Mucosa of gallbladder (tissue), 1 donor: ENCODE measurements at regions not wholly inside any gene's neighbourhood (a gene's known extent, or its start where the extent isn't known, plus 50 kb on each side); places are given as distances from the start of the nearest gene placed in this dataset.
A peak's percentile ranks its signal among the peaks of the same experiment; 100 is the strongest.

Experiments used
- DNase-seq: peaks from one replicate; pipeline ENCODE4 v3.0.0-alpha.2; 2020; ENCODE audit warnings: low spot score
- donor health status: DM: no; HTN: no; CAD: no.

DNA sequence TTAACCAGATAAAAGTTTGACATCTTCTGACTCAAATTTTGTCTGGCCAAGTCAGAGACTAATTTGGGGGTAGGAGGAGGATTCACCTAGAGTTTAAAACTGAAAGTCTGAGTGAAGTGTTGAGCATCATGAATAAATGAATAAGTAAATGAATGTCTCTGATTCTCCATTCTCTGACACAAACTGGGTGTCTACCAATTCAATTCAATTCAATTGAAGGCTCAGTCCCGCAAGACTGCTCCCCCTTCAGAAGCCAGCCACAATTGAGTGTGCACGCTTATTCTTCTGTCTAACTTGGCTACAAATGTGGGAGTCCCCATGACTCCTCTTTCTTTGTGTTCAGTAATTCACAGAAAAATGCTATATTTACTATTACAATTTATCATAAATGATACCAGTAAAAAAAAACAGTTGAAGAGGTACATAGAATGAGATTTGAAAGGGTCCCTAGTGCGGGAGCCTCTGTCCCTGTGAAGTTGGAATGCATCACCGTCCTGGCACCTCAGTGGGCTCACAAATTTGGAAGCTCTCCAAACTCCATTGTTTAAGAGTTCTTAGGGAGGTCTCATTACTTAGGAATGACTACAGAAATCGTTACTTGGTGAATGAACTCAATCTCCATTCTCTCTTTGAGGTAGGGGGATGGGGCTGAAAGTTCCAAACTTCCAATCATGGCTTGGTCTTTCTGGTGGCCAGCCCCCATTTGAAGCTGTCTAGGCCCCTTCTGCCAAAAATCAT is 243.7 kb upstream of the PHYHIPL start:
- no peak for DNase-seq

DNA sequence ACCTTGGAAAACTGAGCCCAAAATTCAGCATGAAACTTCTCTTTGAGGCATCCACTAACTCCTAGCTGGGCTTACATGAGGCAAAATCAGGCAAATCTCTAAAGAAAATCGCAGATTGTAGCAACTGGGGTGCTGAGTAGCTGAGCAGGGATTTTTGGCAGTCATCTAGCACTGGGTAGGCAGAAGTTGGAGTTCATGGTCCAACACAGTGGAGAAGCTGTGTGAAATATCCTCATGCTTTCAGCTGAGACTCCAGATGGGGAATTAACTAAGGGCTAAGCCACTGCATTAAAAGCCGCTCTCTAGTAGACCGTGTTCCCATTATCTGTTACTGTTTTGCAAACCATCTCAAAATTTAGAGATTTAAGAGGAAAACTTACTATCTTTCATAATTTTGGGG is 240.1 kb upstream of the PHYHIPL start:
- no peak for DNase-seq

DNA sequence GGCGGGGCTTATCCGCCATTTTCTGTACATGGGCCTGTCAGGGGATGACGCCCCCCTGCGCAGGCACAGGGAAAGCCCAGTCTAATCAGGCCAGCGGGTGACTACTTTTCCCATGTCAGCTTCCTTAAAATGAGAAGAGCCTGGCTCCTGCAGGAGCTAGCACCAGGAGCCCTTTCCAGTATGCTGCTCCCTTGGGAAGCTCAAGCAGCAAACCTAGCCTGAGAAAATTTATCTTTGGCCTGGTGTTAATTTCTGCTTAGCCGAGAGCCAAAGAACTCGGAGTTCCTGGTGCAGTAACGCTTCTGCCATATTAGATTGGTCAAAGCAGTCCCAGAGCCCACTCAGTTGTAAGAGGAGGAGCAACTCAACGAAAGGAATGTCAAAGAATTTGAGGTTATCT is 239.0 kb upstream of the PHYHIPL start:
- no peak for DNase-seq

DNA sequence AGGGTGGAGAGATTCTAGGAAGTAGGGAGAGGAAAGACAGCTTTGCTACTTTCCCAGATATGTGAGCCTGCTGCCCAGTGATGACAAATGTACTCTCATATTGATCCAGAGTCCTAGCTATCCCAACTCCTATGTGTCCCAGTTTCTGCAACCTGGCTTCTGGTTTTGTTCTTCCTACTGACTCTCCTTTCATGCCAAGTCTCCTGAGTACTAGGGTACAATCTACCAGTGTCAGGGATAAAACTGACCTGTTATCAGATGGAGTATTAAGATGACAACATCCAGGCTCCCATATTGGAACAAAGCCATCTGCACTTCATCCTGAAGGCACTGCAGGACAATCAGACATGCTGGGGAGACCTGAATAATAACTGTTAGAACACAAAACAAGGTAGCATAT is 233.7 kb upstream of the PHYHIPL start:
- DNase-seq = no peak

DNA sequence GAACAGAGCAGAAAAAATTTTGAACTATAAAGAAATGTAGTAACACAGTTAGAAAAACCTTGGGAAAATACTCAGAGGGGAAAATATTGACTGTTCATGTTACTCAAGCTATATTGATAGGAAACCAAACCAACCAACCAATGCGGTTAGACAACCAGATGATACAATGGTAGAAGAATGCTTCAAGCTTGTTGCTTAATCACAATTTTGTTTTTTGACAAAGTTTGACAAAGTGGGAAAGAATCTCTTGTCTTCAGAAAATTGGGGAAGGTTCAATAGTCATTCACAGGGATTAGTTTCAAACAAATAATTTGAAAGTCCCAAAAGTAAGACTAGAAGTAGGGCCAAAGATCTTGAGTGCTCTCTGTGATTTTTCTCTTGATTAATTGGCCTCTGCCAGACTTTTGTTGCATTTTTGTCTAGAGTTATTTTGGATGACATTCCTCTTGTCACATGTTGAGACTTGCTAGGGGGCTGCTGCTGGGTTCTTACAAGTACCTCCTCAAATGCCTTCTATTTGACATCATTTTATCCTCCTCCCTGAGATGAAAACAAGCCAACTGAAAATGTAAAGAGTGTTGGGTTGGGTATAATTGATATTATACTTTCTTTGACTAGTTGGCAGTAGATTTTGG is 233.1 kb upstream of the PHYHIPL start:
- no peak for DNase-seq

DNA sequence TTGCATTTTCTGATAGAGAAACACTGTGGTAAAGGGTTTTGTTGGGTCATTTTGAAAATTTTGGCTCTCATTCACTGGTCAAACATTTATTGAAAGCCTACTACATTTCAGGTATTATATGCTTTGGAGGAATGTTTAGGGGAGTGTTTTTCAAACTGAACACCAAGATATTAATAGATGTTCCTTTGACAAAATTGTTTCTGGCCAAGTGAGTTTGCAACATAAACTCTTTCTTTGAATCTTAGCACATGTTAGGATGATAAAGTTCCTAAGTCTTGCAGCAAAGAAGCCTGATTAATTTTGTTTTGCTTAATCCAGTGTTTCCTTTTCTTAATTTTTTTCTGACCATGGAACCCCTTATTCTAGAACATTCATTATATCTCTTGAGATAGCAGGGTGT is 232.5 kb upstream of the PHYHIPL start:
- DNase-seq = no peak

DNA sequence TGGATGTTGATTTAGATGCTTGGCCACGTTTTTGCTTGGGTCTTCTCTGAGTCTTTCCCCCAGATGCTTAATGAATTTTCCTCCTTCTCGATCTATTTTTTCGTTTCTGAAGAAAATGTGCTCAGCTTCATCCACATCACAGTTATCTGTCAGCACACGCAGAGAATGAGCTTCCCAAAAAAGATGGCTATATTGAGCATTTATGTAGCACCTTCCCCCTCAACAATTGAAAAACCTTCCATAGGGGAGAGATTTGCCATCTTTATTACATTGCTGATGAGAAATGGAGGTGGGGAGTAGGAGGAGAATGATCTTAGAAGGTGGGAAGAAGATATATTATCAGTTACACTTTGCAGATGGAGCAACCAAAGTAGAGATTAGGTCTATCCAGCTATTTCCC is 228.1 kb upstream of the PHYHIPL start:
- DNase-seq = no peak

DNA sequence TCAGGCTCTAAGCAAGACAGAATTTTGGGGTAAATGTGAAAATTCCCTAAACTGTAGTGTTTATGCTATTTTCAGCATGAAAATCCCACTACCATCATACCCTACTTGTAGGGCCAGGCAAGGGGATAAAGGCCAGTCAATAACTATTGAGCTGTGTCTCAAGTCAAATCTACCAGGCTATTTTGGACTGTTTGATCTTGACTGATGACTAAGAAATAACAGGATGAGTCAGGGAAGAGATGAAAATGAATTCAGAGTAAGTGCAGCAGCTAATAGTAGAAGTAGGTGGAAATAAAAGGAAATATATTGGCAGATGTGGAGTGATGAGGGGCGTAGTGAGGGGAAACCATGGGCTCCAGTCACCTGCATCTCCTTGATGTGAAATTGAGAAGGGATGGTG is 225.8 kb upstream of the PHYHIPL start:
- DNase-seq = no peak

DNA sequence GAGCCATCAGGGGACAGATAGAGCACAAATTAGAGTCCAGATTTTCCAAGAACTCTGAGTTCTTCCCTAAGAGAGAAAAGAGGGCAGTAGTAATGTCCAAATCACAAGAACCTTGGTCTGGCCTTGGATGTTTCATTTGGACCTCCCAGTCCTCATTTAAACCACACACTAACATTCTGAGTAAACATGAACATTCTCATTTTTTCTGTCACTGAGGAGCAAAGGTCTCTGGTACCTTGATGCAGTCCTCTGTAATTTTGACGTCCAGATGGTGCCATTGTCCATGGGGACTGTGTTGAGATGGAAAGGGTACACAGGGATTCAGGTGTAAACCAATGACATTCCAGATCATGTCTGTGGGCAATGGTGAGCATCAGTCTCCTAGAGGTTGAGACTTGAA is 225.4 kb upstream of the PHYHIPL start:
- no peak for DNase-seq

DNA sequence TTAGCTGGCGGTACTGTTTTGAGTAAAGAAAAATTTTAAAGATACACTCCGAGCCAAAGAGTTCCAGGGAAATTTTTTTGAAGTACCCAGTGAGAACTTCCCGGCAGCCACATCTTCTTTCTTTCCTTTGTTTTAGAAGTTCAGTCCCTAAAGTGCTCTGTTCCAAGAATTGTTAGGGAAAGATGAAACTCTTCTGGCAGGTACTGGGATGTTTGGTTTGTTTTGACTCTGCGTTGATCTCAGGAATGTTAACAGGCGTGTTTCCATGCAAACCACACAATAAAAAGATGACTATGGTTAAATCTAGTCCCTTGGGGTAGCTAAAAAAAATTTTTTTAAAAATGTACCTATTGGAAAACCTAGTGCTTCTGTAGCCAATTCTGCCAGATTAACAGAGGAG is 224.7 kb upstream of the PHYHIPL start:
- DNase-seq = no peak

DNA sequence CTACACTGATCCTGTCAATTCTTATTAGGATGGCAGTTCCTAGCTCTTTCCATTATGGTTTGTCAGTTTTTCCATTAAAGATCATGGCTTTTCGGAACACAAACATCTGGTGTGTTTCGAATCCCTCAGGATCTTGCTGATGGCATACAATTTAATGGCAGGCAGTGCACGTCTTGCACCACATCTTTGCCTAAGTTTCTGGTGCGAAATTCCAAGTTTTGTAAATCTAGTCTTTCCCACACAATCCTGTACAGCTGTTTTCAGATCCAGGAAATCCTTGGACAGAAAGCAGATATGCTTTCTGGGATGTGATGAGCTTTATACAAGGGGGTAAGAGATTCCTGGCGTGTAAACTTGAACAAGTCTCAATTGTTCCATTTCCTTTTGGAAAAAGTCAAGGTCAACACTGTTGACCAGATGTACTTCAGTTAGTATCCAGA is 224.3 kb upstream of the PHYHIPL start:
- no peak for DNase-seq

DNA sequence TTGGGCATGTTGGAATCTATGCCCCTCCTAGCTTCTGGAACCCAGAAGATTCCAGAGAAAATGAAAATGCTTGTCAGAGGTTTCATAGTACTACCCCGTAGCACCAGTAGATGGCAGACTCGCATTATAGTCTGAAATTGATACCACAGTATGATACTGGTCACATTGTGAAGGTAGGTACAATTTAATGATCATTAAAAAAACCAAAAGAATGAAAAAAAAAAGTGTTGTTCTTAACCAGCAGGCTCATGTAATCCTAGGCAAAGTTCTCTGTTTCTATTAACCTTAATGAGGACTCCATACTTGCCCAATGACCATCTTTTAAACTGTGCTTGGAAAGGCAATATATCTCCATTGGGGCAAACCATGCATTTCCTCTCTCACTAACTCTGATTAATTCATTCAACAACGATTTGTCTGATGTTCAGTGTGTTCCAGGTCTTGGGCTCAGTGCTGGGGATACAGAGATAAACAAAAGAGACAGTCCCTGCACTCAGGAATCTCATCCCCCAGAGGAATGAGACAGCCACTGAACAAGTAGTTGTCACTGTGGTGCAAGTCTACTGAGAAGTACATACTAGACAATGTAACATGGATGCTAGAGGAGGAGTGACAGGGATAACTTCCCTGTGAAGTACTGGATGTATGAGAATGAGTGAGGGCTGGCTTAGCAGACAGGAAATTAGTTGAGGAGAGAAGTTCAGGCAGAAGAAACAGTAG is 223.5 kb upstream of the PHYHIPL start:
- peak; percentile 53 for DNase-seq

DNA sequence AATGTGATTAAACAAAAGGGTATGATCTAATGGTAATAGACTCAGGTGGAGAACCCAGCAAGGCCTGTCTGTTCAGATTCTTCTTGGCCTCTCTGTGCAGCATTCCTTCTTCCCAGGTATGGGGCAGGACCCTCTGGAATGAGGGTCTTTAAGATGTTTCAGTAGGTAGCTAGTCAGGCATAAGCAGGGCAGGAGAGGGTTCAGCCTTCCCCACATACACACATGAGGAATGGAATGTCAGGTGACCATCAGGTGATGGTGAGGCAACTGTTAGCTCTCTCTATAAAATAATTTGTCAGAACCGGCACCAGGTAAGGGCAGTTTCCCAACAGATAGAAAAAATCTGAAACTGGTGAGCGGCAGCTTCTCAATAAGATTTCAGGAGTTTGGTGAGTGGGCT is 222.3 kb upstream of the PHYHIPL start:
- DNase-seq = no peak

DNA sequence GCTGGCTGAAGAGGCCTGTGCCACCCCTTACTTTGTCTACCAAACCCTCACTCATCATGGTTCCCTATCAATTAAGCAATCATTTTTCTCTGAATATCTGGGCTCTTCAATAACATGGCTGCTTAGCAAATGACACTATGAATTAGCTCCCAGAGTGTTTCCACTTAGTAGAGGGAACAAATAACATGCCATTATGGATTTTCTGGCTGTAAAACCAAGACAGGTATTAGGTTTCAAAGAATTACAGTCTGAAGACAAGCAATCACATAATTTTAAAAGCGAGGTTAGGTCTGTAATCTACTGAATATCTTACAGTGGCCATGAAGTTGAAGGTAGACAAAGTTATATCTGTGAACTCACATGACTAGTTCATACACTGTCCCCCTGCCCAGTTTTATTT is 220.8 kb upstream of the PHYHIPL start:
- DNase-seq = no peak

DNA sequence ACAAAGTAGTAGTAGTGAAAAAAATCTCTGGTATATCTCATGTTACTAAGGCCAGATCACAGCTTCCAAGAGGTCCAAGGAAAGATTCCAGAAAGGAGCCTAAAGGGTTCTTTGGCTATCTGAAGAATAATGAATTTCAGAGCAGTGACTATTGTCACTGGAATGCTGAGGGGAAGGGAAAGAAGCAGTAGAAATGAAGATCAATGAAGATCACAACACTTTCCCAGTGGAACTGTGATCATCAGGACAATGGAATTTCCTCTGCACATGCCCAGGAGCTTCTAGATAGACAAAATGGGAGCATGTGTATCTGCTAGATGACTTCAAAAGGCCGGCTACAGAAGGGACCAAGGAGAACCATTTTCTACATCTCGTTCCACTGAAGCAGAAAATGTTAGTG is 219.5 kb upstream of the PHYHIPL start:
- DNase-seq = no peak

DNA sequence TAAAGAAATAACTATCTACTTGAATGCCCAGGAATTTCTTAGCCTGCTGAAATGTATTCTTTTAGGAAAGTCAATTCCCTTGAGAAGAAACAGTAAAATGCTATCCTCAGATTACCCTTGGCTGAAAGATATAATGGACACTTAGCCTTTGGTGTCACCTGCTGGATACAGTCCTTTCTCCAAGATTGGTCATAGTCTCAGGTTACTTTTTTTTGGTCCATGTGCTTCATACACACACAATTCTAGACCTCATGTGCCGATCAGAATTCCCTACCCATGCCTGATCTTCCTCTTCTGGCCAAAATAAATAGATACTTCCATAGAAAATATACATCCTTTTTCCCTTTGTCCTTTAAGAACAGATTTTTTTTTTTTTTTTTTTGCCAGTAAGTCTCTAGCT is 218.9 kb upstream of the PHYHIPL start:
- DNase-seq = no peak

DNA sequence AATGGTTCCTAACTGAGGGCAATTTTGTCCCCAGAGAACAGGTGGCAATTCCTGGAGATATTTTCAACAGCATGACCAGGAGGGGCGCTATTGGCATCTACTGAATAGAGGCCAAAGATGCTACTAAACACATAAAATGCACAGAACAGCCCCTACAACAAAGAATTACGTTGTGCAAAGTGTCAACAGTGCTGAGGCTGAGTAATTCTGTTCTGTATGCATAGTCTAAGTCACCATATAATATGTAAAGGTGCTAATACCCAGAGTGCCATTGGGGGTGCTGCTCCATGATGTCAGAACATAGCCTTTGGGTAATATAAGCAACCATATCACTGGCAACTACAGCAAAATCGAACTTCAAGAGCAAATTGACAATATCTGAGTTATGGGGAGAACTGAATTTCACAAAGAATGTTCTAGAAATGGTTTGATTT is 213.3 kb upstream of the PHYHIPL start:
- DNase-seq = no peak

DNA sequence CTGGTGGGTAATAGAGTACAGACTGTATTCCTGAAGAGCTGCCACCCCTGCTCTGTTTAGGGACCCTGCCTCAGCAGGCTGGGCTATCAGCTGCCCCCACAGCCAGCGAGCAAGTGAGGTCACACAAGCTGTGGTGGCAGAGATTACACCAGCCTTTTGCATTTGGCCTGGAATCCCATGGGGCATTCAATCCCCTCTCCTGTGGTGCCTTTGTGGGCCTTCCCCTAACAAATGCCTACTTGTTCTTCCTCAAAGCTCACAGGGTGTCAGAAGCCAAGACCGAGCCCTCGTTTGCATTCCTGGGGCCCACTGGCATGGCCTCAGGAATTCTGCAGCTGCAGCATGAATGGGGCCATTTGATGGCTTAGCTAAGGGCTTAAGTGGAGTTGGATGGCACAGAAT is 212.7 kb upstream of the PHYHIPL start:
- DNase-seq = no peak

DNA sequence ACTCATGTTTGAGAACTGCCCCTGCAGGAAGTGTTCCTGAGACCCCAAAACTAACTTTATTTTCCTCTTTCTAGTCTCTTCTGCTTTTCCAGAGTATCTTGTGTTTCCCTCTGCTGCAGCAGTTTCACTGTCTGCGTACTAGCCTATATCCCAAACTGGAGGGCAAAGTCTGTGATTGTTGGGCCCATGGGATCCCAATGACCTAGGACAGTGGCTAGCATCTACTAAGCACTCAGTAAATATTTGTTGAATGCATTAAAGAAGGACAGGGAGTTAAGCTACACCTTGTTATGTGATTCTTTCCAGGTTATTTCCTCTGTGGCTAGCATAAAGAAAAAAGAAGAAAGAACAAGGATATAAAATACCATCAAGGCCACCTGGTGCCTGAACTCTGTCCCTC is 210.6 kb upstream of the PHYHIPL start:
- DNase-seq = no peak

DNA sequence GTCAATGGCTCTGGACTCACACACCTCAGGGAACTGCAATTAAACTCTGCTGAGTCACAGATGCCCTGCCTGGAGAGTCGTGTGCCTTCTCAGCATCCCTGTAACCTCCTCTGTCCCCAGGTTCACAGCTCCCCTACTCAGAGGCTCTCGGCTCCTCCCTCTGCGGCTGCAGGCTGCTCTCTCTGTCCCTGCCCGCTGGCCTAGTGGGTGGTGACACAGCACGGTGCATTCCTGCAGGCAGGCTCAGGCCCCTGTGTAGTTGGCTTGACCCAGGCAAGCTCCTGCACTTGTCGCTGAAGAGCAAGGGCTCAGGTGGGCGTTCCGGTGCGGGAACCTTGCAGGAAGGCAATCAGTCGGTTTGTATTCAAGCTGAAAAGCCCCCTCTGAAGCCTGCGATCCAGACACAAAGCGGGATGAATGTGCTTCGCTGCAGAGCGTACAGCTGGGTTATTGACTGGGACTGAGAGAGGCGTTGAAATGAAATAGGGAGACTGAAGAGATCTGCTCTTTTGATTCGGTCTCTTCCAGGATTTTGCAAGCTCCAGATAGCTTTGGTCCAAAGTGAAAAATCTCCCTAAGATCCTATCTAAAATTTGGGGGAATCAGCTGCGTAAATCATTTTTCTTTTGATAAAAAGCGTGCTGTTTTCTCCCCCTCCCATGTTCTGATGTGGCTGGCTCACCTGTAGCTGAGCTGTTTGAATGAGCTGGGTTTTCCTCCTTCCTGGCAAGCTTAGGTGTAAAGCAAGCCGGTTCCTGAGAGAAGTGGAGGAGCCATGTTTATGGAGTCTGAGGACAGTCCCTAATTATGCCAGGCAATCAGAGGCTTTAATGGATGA is 208.7 kb upstream of the PHYHIPL start:
- peak; percentile 27 for DNase-seq

DNA sequence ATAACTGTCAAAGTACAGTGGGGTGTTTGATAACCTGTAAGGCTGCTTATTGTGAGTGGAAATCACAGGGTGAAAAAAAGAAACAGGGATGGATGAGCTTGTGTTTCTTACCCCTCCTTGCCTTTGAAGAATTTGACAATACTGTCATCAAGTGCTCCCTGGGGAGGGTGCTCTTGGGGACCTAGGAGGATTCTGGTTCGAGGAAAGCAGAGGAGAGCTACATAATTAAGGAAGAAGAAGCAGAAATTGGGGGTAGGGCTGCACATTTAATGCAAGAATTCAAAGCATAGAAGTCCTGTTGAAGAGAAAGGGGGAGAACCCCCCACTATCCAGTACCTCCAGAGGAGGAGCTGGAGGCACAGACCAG is 208.1 kb upstream of the PHYHIPL start:
- DNase-seq = no peak

DNA sequence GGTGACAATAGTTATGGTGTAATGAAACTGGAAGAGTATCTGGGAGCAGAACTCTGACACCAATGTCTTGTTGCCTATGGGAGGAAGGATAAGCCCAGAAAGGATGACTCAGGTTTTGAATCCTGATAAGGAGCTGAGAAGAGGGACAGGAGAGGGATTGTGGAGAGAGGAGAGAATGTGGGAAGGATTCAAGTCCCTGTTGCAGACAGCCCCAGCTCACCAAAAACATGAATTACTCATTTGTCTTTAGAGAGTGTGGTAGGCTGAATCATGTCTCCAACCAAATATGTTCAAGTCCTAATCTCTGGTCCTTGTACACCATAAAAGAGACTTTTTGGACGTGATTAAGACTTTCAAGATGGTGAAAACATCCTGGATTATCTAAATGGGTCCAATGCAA is 206.9 kb upstream of the PHYHIPL start:
- no peak for DNase-seq
